Right lobe of liver (tissue), 6 donors: ENCODE measurements at regions not wholly inside any gene's neighbourhood (a gene's known extent, or its start where the extent isn't known, plus 50 kb on each side); places are given as distances from the start of the nearest gene placed in this dataset.
A peak's percentile ranks its signal among the peaks of the same experiment; 100 is the strongest.

Experiments used
- ATAC-seq, 4 donors: fragments of 200-7000 bp; cut with Tn5 transposase; one replicate each; pipeline ENCODE4 v1.9.1; 2020; ENCODE audit warnings: mild to moderate bottlenecking in 4 of 4, moderate library complexity in 4 of 4
- DNase-seq, 3 donors: peaks; one replicate each; pipeline ENCODE4 v3.0.0-alpha.2; 2020
- H3K27ac ChIP-seq, 3 donors: fragments of 200-600 bp; one replicate each; pipeline ENCODE4 v1.8.0; 2022
- H3K27me3 ChIP-seq, 2 donors: fragments of 200-600 bp; one replicate each; pipeline ENCODE4 v1.8.0; 2022
- H3K36me3 ChIP-seq, 4 donors: fragments of 200-600 bp; sonication (generic) in 1 of 4; one replicate each; pipeline versions ENCODE4 v1.5.1 to v1.8.0; 2017 to 2022; ENCODE audit warnings: control low read depth in 1 of 4
- H3K4me1 ChIP-seq, 4 donors: fragments of 200-600 bp; sonication (generic) in 1 of 4; one replicate each; pipeline versions ENCODE4 v1.5.1 to v1.8.0; 2017 to 2022; ENCODE audit warnings: control low read depth in 1 of 4
- H3K4me3 ChIP-seq, 3 donors: fragments of 200-600 bp; one replicate each; pipeline ENCODE4 v1.8.0; 2022
- H3K9me3 ChIP-seq, 4 donors: fragments of 200-600 bp; sonication (generic) in 1 of 4; one replicate each; pipeline versions ENCODE4 v1.5.1 to v1.8.0; 2017 to 2022; ENCODE audit warnings: control low read depth in 1 of 4
- CTCF ChIP-seq, 4 donors: fragments of 200-600 bp in 3 of 4; fragments of 450-650 bp in 1 of 4; IDR thresholded peaks; one replicate each; pipeline versions ENCODE4 v1.5.1 to v1.8.0; 2016 to 2022; ENCODE audit warnings: antibody characterized with exemption in 4 of 4, mild to moderate bottlenecking in 2 of 4
- POLR2A ChIP-seq: fragments of 450-650 bp; IDR thresholded peaks from one replicate; pipeline ENCODE4 v1.6.1; 2017; ENCODE audit warnings: antibody characterized with exemption, mild to moderate bottlenecking
- WGBS: methylation state at CpG from one replicate; pipeline ENCODE4 v1.1.6; 2018; ENCODE audit warnings: low coverage, low lambda C conversion rate; ENCODE audit not compliant: insufficient coverage; ENCODE audit errors: missing lambda C conversion rate; 5-methylcytosine and 5-hydroxymethylcytosine counted together
- intact Hi-C, 2 donors: fragments of 100-400 bp; cut with DNase I; formaldehyde crosslinking; loops; one replicate each; pipeline versions ENCODE4 v1.11.2 to v1.14.1; 2022
- donor health status: DM: no; HTN: yes; CAD: no.
- donor health status: DM: no; HTN: no; CAD: no.
- donor health status: DM: no; HTN: no; CAD: no.
- donor health status: DM: no; HTN: yes; CAD: no.
- donor health status: DM: no; HTN: yes; CAD: no.

- H3K4me3 ChIP-seq: no peak overlapping the region
- DNase-seq: no peak
- no peaks in the 10 kb centered on the region for H3K36me3 ChIP-seq
- no peak for ATAC-seq
- H3K27me3 ChIP-seq: no peaks in the 10 kb centered on the region
- no peak overlapping the region for H3K27ac ChIP-seq
- 79% methylated on average over 2 of the region's 2 CpGs for WGBS
- no peak for TF ChIP-seq CTCF (IDR thresholded peaks at IDR 0.05)
- TF ChIP-seq POLR2A: no peak
- intact Hi-C loops: no loop called here
- peaks cover 0 to 44% (median 12%) of the 10 kb centered on the region in 4 donors for H3K4me1 ChIP-seq
- H3K9me3 ChIP-seq: no peaks in the 10 kb centered on the region
Measured at GRCh38 chr3:194028434-194029004, 107.4 kb upstream of the HES1 start.

- H3K4me1 ChIP-seq: peaks cover 0 to 49% (median 16%) of the 10 kb centered on the region in 4 donors
- intact Hi-C loops: no loop called here
- no peaks in the 10 kb centered on the region for H3K9me3 ChIP-seq
- H3K36me3 ChIP-seq: no peaks in the 10 kb centered on the region
- TF ChIP-seq POLR2A (no peak), CTCF (IDR thresholded peaks at IDR 0.05) (no peak)
- H3K27me3 ChIP-seq: no peaks in the 10 kb centered on the region
- peak overlapping the region in 1 of 3 donors; percentile 75 for H3K27ac ChIP-seq
- DNase-seq (no peak), ATAC-seq (peak in 2 of 4 donors; percentile 1 to 42)
- no peak overlapping the region for H3K4me3 ChIP-seq
Measured at GRCh38 chr3:194029846-194030245, 106.1 kb upstream of the HES1 start.

GRCh38 chr3:194030372-194030771 is 105.6 kb upstream of the HES1 start:
- Histone ChIP-seq H3K27ac (peak overlapping the region in 1 of 3 donors; percentile 75), H3K36me3 (no peaks in the 10 kb centered on the region), H3K27me3 (no peaks in the 10 kb centered on the region), H3K4me1 (peaks cover 0 to 54% (median 19%) of the 10 kb centered on the region in 4 donors), H3K9me3 (no peaks in the 10 kb centered on the region), H3K4me3 (no peak overlapping the region)
- WGBS: 35% methylated on average over 4 of the region's 4 CpGs
- intact Hi-C loops: no loop called here
- DNase-seq: peak; percentile 78 to 88 (median 87)
- ATAC-seq: peak; percentile 40 to 55 (median 54)
- TF ChIP-seq POLR2A (no peak), CTCF (IDR thresholded peaks at IDR 0.05) (no peak)

GRCh38 chr3:194031349-194031748 is 104.6 kb upstream of the HES1 start:
- H3K4me1 ChIP-seq: peaks cover 0 to 59% (median 21%) of the 10 kb centered on the region in 4 donors
- H3K27ac ChIP-seq: peak overlapping the region in 2 of 3 donors; percentile 48 to 75

More at GRCh38 chr3:194031349-194031748, 104.6 kb upstream of the HES1 start:
- H3K27me3 ChIP-seq: no peaks in the 10 kb centered on the region
- H3K36me3 ChIP-seq: no peaks in the 10 kb centered on the region
- ATAC-seq (peak; percentile 23 to 66 (median 56)), DNase-seq (peak in 2 of 3 donors; percentile 71 to 80)
- no peak overlapping the region for H3K4me3 ChIP-seq
- WGBS: 65% methylated on average over 3 of the region's 9 CpGs
- no peaks in the 10 kb centered on the region for H3K9me3 ChIP-seq
- TF ChIP-seq CTCF (IDR thresholded peaks at IDR 0.05) (no peak), POLR2A (no peak)
- intact Hi-C loops: no loop called here
